ENCODE measurements at regions not wholly inside any gene's neighbourhood (a gene's known extent, or its start where the extent isn't known, plus 50 kb on each side); places are given as distances from the start of the nearest gene placed in this dataset.

GRCh38 chr6:167704396-167704901 lies 122.3 kb upstream of the AFDN start:
- Histone ChIP-seq H3K4me2 (ENCODE audit: low read length) (no peak overlapping the region), H2AFZ (ENCODE audit: low read length) (no peak overlapping the region), H3K27ac (ENCODE audit: low read depth, low read length, poor library complexity, severe bottlenecking) (no peak overlapping the region), H3K27me3 (ENCODE audit: insufficient read depth, low read length) (no peaks in the 10 kb centered on the region), H3K4me3 (ENCODE audit: low read depth, low read length, poor library complexity, severe bottlenecking) (no peak overlapping the region), H3K4me1 (ENCODE audit: insufficient read depth, low read length, severe bottlenecking) (peaks cover 5% of the 10 kb centered on the region), H3K9me3 (ENCODE audit: low read length) (no peaks in the 10 kb centered on the region), H3K36me3 (ENCODE audit: insufficient read depth, low read length) (no peaks in the 10 kb centered on the region), H3K9ac (ENCODE audit: low read length) (no peak overlapping the region), H3F3A (ENCODE audit: insufficient read depth, low read length) (no peaks in the 10 kb centered on the region), H3K9me2 (ENCODE audit: low read depth, low read length) (no peaks in the 10 kb centered on the region), H4K20me1 (ENCODE audit: insufficient read depth, low read length) (no peaks in the 10 kb centered on the region), H3K79me2 (ENCODE audit: insufficient read depth, low read length) (no peaks in the 10 kb centered on the region)
- no peak for TF ChIP-seq EZH2 (IDR thresholded peaks at IDR 0.05; ENCODE audit: borderline replicate concordance, low read length)
- TF ChIP-seq CTCF (IDR thresholded peaks at IDR 0.05; ENCODE audit: low read length), result no peak

GRCh38 chr6:167705211-167705750 lies 121.4 kb upstream of the AFDN start:
- Histone ChIP-seq H2AFZ (ENCODE audit: low read length) (no peak overlapping the region), H3K27ac (ENCODE audit: low read depth, low read length, poor library complexity, severe bottlenecking) (no peak overlapping the region), H3K9ac (ENCODE audit: low read length) (no peak overlapping the region), H3K9me3 (ENCODE audit: low read length) (no peaks in the 10 kb centered on the region), H3K9me2 (ENCODE audit: low read depth, low read length) (no peaks in the 10 kb centered on the region), H3K4me1 (ENCODE audit: insufficient read depth, low read length, severe bottlenecking) (no peaks in the 10 kb centered on the region), H3K4me2 (ENCODE audit: low read length) (no peak overlapping the region), H3K79me2 (ENCODE audit: insufficient read depth, low read length) (no peaks in the 10 kb centered on the region), H3F3A (ENCODE audit: insufficient read depth, low read length) (no peaks in the 10 kb centered on the region), H3K36me3 (ENCODE audit: insufficient read depth, low read length) (no peaks in the 10 kb centered on the region), H4K20me1 (ENCODE audit: insufficient read depth, low read length) (no peaks in the 10 kb centered on the region), H3K27me3 (ENCODE audit: insufficient read depth, low read length) (no peaks in the 10 kb centered on the region), H3K4me3 (ENCODE audit: low read depth, low read length, poor library complexity, severe bottlenecking) (no peak overlapping the region)
- no peak for TF ChIP-seq CTCF (IDR thresholded peaks at IDR 0.05; ENCODE audit: low read length)
- TF ChIP-seq EZH2 (IDR thresholded peaks at IDR 0.05; ENCODE audit: borderline replicate concordance, low read length), result no peak

- H3K9ac ChIP-seq (ENCODE audit: low read length), result no peak overlapping the region
- H3K27ac ChIP-seq (ENCODE audit: low read depth, low read length, poor library complexity, severe bottlenecking), result no peak overlapping the region
- no peaks in the 10 kb centered on the region for H3K4me1 ChIP-seq (ENCODE audit: insufficient read depth, low read length, severe bottlenecking)
- H3K36me3 ChIP-seq (ENCODE audit: insufficient read depth, low read length), result no peaks in the 10 kb centered on the region
- H3K27me3 ChIP-seq (ENCODE audit: insufficient read depth, low read length), result no peaks in the 10 kb centered on the region
- no peaks in the 10 kb centered on the region for H3F3A ChIP-seq (ENCODE audit: insufficient read depth, low read length)
- H3K4me3 ChIP-seq (ENCODE audit: low read depth, low read length, poor library complexity, severe bottlenecking), result no peak overlapping the region
- TF ChIP-seq CTCF (IDR thresholded peaks at IDR 0.05; ENCODE audit: low read length), result no peak
- TF ChIP-seq EZH2 (IDR thresholded peaks at IDR 0.05; ENCODE audit: borderline replicate concordance, low read length), result no peak
- no peak overlapping the region for H3K4me2 ChIP-seq (ENCODE audit: low read length)
- H3K79me2 ChIP-seq (ENCODE audit: insufficient read depth, low read length), result no peaks in the 10 kb centered on the region
- H3K9me2 ChIP-seq (ENCODE audit: low read depth, low read length), result no peaks in the 10 kb centered on the region
- H2AFZ ChIP-seq (ENCODE audit: low read length), result no peak overlapping the region
- H4K20me1 ChIP-seq (ENCODE audit: insufficient read depth, low read length), result no peaks in the 10 kb centered on the region
- no peaks in the 10 kb centered on the region for H3K9me3 ChIP-seq (ENCODE audit: low read length)
Observed at GRCh38 chr6:167706313-167707109, 120.2 kb upstream of the AFDN start.

Data from OCI-LY1 (cell line).